ENCODE measurements at regions not wholly inside any gene's neighbourhood (a gene's known extent, or its start where the extent isn't known, plus 50 kb on each side); places are given as distances from the start of the nearest gene placed in this dataset.

- no peak for TF ChIP-seq CTCF (IDR thresholded peaks at IDR 0.05; ENCODE audit: poor library complexity)
- no peak for TF ChIP-seq EZH2 (IDR thresholded peaks at IDR 0.05; ENCODE audit: borderline replicate concordance)
- no peak for TF ChIP-seq EZH2phosphoT487 (IDR thresholded peaks at IDR 0.05; ENCODE audit: low read depth, severe bottlenecking, unreplicated experiment)
These were observed 104.6 kb upstream of the INSIG1 start for GRCh38 chr7:155192961-155193640.

Data from hepatocyte (in vitro differentiated cells).